Hypothalamus (tissue), 51 donors: ENCODE measurements at regions not wholly inside any gene's neighbourhood (a gene's known extent, or its start where the extent isn't known, plus 50 kb on each side); places are given as distances from the start of the nearest gene placed in this dataset.

Source experiments
- DNase-seq, 51 donors: peaks; one replicate each; lab custom pipeline; 2025; lab: John Stamatoyannopoulos, UW

GRCh38 chr15:91469632-91470567, 369.8 kb downstream of the SV2B start:
- DNase-seq = no peak

GRCh38 chr15:91471468-91471867, 371.4 kb downstream of the SV2B start:
- DNase-seq = no peak

GRCh38 chr15:91472316-91472756, 372.3 kb downstream of the SV2B start:
- DNase-seq = no peak

GRCh38 chr15:91473894-91474545, 374.0 kb downstream of the SV2B start:
- no peak for DNase-seq

GRCh38 chr15:91476861-91477260, 376.6 kb upstream of the SLCO3A1 start:
- no peak for DNase-seq

GRCh38 chr15:91478717-91479191, 374.8 kb upstream of the SLCO3A1 start:
- DNase-seq = no peak

- no peak for DNase-seq
Measured at GRCh38 chr15:91480426-91480825, 373.1 kb upstream of the SLCO3A1 start.

- DNase-seq = no peak
Measured at GRCh38 chr15:91482799-91483198, 370.7 kb upstream of the SLCO3A1 start.

GRCh38 chr15:91484141-91484540, 369.4 kb upstream of the SLCO3A1 start:
- no peak for DNase-seq

- DNase-seq = no peak
Measured at GRCh38 chr15:91488452-91488851, 365.1 kb upstream of the SLCO3A1 start.

GRCh38 chr15:91490211-91490610, 363.3 kb upstream of the SLCO3A1 start:
- no peak for DNase-seq

GRCh38 chr15:91491101-91491950, 362.2 kb upstream of the SLCO3A1 start:
- DNase-seq = no peak

GRCh38 chr15:91496754-91497691, 356.5 kb upstream of the SLCO3A1 start:
- no peak for DNase-seq

- DNase-seq = no peak
Measured at GRCh38 chr15:91498046-91498748, 355.3 kb upstream of the SLCO3A1 start.

GRCh38 chr15:91498749-91499062, 354.8 kb upstream of the SLCO3A1 start:
- no peak for DNase-seq

- DNase-seq = no peak
Measured at GRCh38 chr15:91499774-91500383, 353.6 kb upstream of the SLCO3A1 start.

GRCh38 chr15:91508633-91509032, 344.9 kb upstream of the SLCO3A1 start:
- DNase-seq = no peak

GRCh38 chr15:91514147-91514546, 339.4 kb upstream of the SLCO3A1 start:
- DNase-seq = no peak
